Urinary bladder (tissue), 1 donor: ENCODE measurements at regions not wholly inside any gene's neighbourhood (a gene's known extent, or its start where the extent isn't known, plus 50 kb on each side); places are given as distances from the start of the nearest gene placed in this dataset. TPM values are rescaled to one million over a fixed set of nuclear protein-coding genes. Genes with fewer than 3 reads are reported as not detected.

Source experiments
- small RNA-seq: library from RNA; depleted of rRNA; stranded (forward); fragments of <200 nt; gene quantifications from one replicate; pipeline ENCODE3, GENCODE V24; 2014

Small RNAs in the stretch of these regions (small RNA-seq; reads per million reads assigned to genes)
- not detected for gene RNU6-929P
